Smooth muscle cell (in vitro differentiated cells): ENCODE measurements at regions not wholly inside any gene's neighbourhood (a gene's known extent, or its start where the extent isn't known, plus 50 kb on each side); places are given as distances from the start of the nearest gene placed in this dataset.
"Not testable (repeated sequence)": the region's sequence is repeated elsewhere in the genome, so short reads cannot be mapped to it uniquely, and the experiment has no call there.

Experiments
- DNase-seq: peaks from one replicate; lab custom pipeline; 2025; ENCODE audit not compliant: unreplicated experiment; lab: John Stamatoyannopoulos, UW
- H2AFZ ChIP-seq: fragments of 200-600 bp; sonication (generic); 2 replicates; pipeline ENCODE4 v1.6.0; 2016; ENCODE audit warnings: antibody characterized with exemption, low read depth, mild to moderate bottlenecking
- H3F3A ChIP-seq: fragments of 200-600 bp; sonication (generic); 2 replicates; pipeline ENCODE4 v1.6.0; 2017; ENCODE audit warnings: antibody characterized with exemption, low read depth
- H3K27ac ChIP-seq: fragments of 200-600 bp; sonication (generic); 2 replicates; pipeline ENCODE4 v1.5.1; 2016; ENCODE audit warnings: low read depth, mild to moderate bottlenecking
- H3K27me3 ChIP-seq: fragments of 200-600 bp; sonication (generic); 2 replicates; pipeline ENCODE4 v1.6.1; 2016; ENCODE audit warnings: low read depth, mild to moderate bottlenecking
- H3K36me3 ChIP-seq: fragments of 200-600 bp; sonication (generic); 2 replicates; pipeline ENCODE4 v1.5.1; 2016; ENCODE audit warnings: low read depth
- H3K4me1 ChIP-seq: fragments of 200-600 bp; sonication (generic); 2 replicates; pipeline ENCODE4 v1.5.1; 2016; ENCODE audit warnings: low read depth
- H3K4me2 ChIP-seq: fragments of 200-600 bp; sonication (generic); 2 replicates; pipeline ENCODE4 v1.6.0; 2016; ENCODE audit warnings: mild to moderate bottlenecking
- H3K4me3 ChIP-seq: fragments of 200-600 bp; sonication (generic); 2 replicates; pipeline ENCODE4 v1.5.1; 2016; ENCODE audit warnings: mild to moderate bottlenecking
- H3K79me2 ChIP-seq: fragments of 200-600 bp; sonication (generic); 2 replicates; pipeline ENCODE4 v1.6.0; 2016; ENCODE audit warnings: low read depth, mild to moderate bottlenecking
- H3K9ac ChIP-seq: fragments of 200-600 bp; sonication (generic); 2 replicates; pipeline ENCODE4 v1.6.0; 2016; ENCODE audit warnings: low read depth
- H3K9me3 ChIP-seq: fragments of 200-600 bp; sonication (generic); replicated peaks from 2 replicates; pipeline ENCODE4 v1.5.1; 2016; ENCODE audit warnings: low read depth
- H4K20me1 ChIP-seq: fragments of 200-600 bp; sonication (generic); 2 replicates; pipeline ENCODE4 v1.6.0; 2016; ENCODE audit warnings: low read depth
- WGBS: methylation state at CpG from one replicate; pipeline ENCODE4 v1.1.7; 2016; ENCODE audit warnings: low lambda C conversion rate; 5-methylcytosine and 5-hydroxymethylcytosine counted together
- TF ChIP-seq, protein P1 (sequence below): fragments of 200-600 bp; sonication (generic); IDR thresholded peaks from 2 replicates; pipeline ENCODE4 v1.5.1; 2017; ENCODE audit warnings: borderline replicate concordance, mild to moderate bottlenecking, antibody characterized with exemption; ENCODE audit not compliant: insufficient read depth, poor library complexity, severe bottlenecking

DNA sequence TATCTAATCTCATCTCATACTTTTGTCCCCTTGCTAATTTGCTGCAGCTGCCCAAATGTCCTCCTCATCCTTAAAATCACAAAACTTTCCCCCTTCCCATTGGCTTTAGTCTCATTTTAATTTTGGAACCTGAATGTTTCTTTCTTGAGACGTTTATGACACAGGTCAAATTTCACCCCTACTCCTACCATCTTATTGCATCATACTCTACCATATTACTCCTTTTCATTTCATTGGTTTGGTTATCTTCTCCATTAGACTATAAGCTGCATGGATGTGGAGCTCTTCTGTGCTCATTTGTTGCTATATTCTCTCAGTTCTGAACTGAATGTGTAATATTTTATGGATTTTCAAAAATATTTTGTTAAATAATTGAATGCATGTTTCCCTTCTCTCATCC is 688.6 kb downstream of the CBLN4 start:
- Histone ChIP-seq H4K20me1 (no peaks in the 10 kb centered on the region), H3K36me3 (no peaks in the 10 kb centered on the region), H3K27ac (no peak overlapping the region), H3K4me1 (no peaks in the 10 kb centered on the region), H3K9ac (no peak overlapping the region), H3K4me3 (no peak overlapping the region), H3K9me3 (no peaks in the 10 kb centered on the region), H3K79me2 (no peaks in the 10 kb centered on the region), H3K27me3 (no peaks in the 10 kb centered on the region), H3F3A (no peaks in the 10 kb centered on the region), H3K4me2 (no peak overlapping the region), H2AFZ (no peak overlapping the region)
- TF ChIP-seq, protein P1, sequence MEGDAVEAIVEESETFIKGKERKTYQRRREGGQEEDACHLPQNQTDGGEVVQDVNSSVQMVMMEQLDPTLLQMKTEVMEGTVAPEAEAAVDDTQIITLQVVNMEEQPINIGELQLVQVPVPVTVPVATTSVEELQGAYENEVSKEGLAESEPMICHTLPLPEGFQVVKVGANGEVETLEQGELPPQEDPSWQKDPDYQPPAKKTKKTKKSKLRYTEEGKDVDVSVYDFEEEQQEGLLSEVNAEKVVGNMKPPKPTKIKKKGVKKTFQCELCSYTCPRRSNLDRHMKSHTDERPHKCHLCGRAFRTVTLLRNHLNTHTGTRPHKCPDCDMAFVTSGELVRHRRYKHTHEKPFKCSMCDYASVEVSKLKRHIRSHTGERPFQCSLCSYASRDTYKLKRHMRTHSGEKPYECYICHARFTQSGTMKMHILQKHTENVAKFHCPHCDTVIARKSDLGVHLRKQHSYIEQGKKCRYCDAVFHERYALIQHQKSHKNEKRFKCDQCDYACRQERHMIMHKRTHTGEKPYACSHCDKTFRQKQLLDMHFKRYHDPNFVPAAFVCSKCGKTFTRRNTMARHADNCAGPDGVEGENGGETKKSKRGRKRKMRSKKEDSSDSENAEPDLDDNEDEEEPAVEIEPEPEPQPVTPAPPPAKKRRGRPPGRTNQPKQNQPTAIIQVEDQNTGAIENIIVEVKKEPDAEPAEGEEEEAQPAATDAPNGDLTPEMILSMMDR, result no peak
- 60% methylated on average over 1 of the region's 1 CpG for WGBS
- no peak for DNase-seq

DNA sequence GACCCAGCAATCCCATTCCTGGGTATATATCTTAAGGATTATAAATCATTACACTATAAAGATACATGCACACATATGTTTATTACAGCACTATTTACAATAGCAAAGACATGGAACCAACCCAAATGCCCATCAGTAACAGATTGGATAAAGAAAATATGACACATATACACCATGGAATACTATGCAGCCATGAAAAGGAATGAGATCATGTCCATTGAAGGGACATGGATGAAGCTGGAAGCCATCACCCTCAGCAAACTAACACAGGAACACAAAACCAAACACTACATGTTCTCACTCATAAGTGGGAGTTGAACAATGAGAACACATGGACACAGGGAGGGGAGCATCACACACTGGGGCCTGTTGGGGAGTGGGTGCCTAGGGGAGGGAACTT is 694.5 kb downstream of the CBLN4 start:
- H3K9ac ChIP-seq, H3F3A ChIP-seq, H2AFZ ChIP-seq, H3K27me3 ChIP-seq, H3K79me2 ChIP-seq, H3K27ac ChIP-seq, H3K4me3 ChIP-seq, DNase-seq, H3K4me2 ChIP-seq, H3K36me3 ChIP-seq, H3K9me3 ChIP-seq, H4K20me1 ChIP-seq, H3K4me1 ChIP-seq: not testable (repeated sequence)

DNA sequence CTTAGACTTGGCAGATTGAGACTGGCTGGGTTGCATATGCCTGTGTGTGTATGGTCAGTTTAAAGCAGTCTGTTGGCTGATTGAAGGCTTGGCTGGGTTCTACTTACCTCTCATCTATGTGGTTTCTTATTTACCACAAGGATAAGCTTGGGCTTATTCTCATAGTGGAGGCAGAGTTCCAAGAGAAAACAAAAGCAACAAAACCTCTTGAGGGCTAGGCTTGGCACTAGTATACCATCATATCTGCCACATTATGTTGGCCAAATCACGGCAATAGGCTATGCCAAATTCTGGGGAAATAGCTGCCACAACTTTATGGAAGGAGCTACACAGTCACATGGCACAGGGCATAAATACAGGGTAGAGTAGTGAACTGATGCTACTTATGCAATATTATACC is 714.1 kb downstream of the CBLN4 start:
- Histone ChIP-seq H3K4me1 (no peaks in the 10 kb centered on the region), H3K36me3 (no peaks in the 10 kb centered on the region), H4K20me1 (no peaks in the 10 kb centered on the region), H3K27me3 (no peaks in the 10 kb centered on the region), H3K4me2 (no peak overlapping the region), H2AFZ (no peak overlapping the region), H3K4me3 (no peak overlapping the region), H3K9ac (no peak overlapping the region), H3F3A (no peaks in the 10 kb centered on the region), H3K79me2 (no peaks in the 10 kb centered on the region), H3K9me3 (no peaks in the 10 kb centered on the region), H3K27ac (no peak overlapping the region)
- WGBS, result 100% methylated on average over 1 of the region's 1 CpG
- TF ChIP-seq, protein P1, result no peak
- no peak for DNase-seq

DNA sequence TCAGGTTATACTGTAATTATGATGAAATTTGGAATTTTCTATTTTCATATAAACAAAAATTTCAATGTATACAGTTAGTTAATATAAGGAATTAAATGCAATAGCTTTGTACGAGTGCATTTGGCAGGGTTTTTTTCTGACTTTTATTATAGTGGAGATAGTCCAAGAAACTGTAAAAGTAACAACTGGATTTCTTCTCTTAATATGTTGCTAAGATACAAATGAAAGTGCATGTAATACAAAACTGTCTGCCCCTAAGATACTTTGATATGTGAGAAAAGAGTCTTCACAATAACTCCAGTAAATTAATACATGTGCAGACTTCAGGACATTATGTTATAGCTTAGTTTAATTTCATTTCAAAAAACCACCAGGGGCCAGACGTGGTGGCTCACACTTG is 721.4 kb downstream of the CBLN4 start:
- no peak for DNase-seq
- H3K9me3 ChIP-seq, result no peaks in the 10 kb centered on the region
- H3K4me3 ChIP-seq, result no peak overlapping the region
- H2AFZ ChIP-seq, result no peak overlapping the region
- no peaks in the 10 kb centered on the region for H4K20me1 ChIP-seq
- no peaks in the 10 kb centered on the region for H3K4me1 ChIP-seq
- no peak overlapping the region for H3K4me2 ChIP-seq
- H3K27ac ChIP-seq, result no peak overlapping the region
- no peaks in the 10 kb centered on the region for H3K79me2 ChIP-seq
- TF ChIP-seq, protein P1, result no peak
- H3K27me3 ChIP-seq, result no peaks in the 10 kb centered on the region
- H3K36me3 ChIP-seq, result no peaks in the 10 kb centered on the region
- H3K9ac ChIP-seq, result no peak overlapping the region
- 86% methylated on average over 2 of the region's 2 CpGs for WGBS
- no peaks in the 10 kb centered on the region for H3F3A ChIP-seq
